NT2/D1 (cell line): ENCODE measurements at regions not wholly inside any gene's neighbourhood (a gene's known extent, or its start where the extent isn't known, plus 50 kb on each side); places are given as distances from the start of the nearest gene placed in this dataset.

Experiments used
- SUZ12 ChIP-seq: IDR thresholded peaks from 2 replicates; pipeline ENCODE4 v1.6.1; 2011; ENCODE audit not compliant: insufficient read length, insufficient read depth; ENCODE audit errors: extremely low read depth
- YY1 ChIP-seq: IDR thresholded peaks from 2 replicates; pipeline ENCODE4 v1.6.1; 2011; ENCODE audit not compliant: insufficient read length, insufficient read depth

GRCh38 chr16:8330761-8331160 lies 259.6 kb downstream of the TMEM114 start:
- TF ChIP-seq YY1 (no peak), SUZ12 (no peak)
